ENCODE measurements at regions not wholly inside any gene's neighbourhood (a gene's known extent, or its start where the extent isn't known, plus 50 kb on each side); places are given as distances from the start of the nearest gene placed in this dataset.

- TF ChIP-seq POLR2AphosphoS5 (IDR thresholded peaks at IDR 0.05) (no peak), CTCF (IDR thresholded peaks at IDR 0.05) (no peak), EP300 (IDR thresholded peaks at IDR 0.05) (no peak), POLR2A (IDR thresholded peaks at IDR 0.05) (no peak)
Observed at GRCh38 chr14:84288781-84289180, 1241.2 kb upstream of the FLRT2 start.
